HG02973 (cell line): ENCODE measurements at regions not wholly inside any gene's neighbourhood (a gene's known extent, or its start where the extent isn't known, plus 50 kb on each side); places are given as distances from the start of the nearest gene placed in this dataset.
"Not testable (repeated sequence)": the region's sequence is repeated elsewhere in the genome, so short reads cannot be mapped to it uniquely, and the experiment has no call there.

Source experiments
- ATAC-seq: cut with Tn5 transposase; IDR thresholded peaks from one replicate; pipeline ENCODE4 v1.9.1; 2021; ENCODE audit warnings: moderate library complexity; ENCODE audit not compliant: unreplicated experiment

GRCh38 chr4:156553659-156554058 is 417.9 kb downstream of the PDGFC start:
- no peak for ATAC-seq

GRCh38 chr4:156547891-156548290 is 423.7 kb downstream of the PDGFC start:
- no peak for ATAC-seq

DNA sequence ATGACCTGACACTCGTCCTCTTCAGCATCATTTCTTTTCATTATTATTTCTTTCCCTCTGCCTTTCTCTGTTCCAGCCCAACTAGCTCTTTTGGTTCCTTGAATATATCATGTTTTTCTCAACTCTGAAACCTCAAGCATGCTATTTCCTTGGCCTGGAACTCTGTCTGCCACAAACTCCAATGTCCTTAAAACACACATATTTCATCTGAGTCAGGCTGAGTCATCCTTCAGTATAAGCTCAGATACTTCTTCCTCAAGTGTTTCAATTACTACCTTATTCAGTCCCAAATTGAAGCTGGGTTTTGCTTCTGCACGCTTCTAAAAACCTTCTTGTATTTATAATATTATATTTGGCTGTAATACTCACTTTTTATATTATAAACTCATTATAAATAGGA is 424.2 kb downstream of the PDGFC start:
- ATAC-seq: no peak

DNA sequence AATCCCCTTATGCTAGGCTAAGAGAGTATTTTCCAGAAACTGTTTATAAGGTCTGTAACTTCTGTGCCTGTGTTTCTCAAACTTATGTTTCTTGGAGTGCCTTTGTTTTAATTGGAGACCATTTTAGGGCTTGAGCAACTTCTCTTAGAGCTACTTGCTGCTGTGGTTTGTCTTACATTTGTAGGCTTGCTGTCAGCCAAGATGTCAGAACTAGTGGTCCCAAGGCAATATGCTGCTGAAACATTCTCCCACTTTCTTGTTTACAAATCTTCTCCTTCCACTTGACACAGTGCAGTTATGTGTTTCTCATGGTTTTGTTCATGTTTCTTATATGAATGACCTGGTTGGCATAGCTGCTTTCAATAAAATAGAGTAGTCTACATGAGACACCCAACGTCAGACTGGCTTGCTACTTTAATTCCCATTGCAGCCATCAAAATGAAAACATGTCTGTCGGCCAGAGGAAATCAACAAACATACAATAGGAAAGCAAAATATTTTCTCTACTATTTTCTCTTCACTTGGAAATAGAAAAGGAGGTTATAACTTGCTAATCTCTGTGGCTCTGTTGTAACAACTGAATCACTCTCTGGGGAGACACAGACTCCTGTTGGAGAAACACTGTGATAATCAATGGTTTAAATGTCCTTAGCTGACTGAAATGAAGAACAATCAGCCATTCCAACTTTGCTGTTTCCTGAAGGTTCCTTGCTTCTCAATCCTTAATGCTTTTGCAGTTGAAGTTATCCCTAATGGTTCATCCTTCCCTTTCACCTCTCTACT is 426.4 kb downstream of the PDGFC start:
- no peak for ATAC-seq

DNA sequence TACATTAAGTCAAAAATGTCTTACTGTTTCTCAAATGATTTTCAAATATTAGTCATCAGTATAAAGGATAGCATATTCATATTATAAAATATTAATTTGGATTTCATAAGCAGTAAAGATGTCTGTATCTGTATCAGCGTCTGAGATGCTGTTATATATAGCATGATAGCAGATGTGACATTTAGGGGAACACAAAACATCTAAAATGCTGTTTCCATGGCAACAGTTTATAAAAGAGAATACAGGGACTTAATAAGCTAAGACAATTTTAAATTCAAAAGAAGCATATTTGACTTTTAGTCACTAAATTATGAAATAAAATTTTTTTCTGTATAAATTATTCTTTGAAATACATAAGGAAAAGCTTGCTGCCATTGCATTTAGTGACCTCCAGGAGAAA is 432.2 kb downstream of the PDGFC start:
- no peak for ATAC-seq

DNA sequence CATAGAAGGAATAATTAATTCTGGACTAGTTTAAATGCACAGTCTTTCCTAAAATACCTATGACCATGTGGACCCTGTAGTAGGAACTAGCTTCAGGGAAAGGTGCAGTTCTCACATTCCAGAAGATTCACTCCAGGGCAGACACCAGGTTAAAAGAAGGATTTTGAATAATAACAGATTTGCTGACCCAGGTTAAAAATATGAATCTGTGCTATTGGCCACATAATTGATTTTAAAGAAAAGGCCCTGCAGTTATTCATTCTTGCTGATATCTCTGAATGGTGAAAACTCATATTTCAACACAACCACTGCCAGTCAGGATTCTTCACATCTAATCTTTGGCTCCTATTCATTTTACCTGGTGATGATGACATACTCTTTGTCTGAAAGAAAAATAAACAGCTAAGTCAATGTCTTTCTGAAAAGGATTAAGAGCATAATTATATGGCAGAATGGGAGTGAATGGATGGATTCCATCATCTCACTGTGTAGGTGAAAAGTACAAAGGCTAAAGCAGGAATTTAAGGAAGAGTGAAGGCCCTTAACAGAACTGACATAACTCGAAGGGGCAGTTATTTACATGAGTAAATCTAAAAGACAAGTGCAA is 432.8 kb downstream of the PDGFC start:
- no peak for ATAC-seq

DNA sequence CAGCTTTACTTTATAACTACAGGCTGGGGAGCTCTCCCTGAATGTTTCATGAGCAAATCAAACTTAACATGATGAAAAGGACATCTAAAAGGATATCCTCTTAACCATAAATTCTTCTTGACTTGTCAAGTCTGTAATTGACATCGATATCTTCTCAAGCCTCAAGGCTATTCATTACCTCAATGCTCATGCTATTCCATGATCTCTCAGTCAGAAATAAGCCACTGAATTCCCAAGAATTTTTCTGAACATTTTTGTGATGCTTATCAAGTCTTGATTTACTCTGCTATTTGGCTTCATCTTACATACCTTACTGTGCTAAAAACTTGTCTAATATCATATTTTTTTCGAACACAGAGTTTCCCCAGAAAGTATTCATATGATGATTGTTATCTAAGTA is 433.4 kb downstream of the PDGFC start:
- no peak for ATAC-seq

DNA sequence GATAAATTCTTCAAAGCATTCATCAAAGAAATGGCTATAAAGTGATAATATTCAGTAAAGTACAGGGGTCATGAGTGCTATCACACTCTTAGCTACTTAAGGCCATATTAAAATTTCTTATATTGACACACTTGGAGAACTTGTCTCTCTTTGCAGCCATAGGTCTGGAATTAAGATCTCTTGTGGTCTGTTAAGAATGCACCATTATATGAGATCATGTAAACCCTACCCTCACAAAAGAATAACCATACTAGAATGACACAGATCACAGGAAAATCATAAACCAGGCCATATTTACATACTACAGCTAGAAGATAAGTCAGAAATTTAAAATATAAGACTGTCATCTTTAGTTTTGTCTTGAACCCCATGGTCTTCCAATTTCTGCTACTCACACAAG is 434.3 kb downstream of the PDGFC start:
- ATAC-seq: no peak

GRCh38 chr4:156536661-156537060 is 434.9 kb downstream of the PDGFC start:
- no peak for ATAC-seq

- ATAC-seq: no peak
These were observed 437.4 kb downstream of the PDGFC start for GRCh38 chr4:156534205-156534604.

- no peak for ATAC-seq
These were observed 443.4 kb downstream of the PDGFC start for GRCh38 chr4:156528216-156528615.

DNA sequence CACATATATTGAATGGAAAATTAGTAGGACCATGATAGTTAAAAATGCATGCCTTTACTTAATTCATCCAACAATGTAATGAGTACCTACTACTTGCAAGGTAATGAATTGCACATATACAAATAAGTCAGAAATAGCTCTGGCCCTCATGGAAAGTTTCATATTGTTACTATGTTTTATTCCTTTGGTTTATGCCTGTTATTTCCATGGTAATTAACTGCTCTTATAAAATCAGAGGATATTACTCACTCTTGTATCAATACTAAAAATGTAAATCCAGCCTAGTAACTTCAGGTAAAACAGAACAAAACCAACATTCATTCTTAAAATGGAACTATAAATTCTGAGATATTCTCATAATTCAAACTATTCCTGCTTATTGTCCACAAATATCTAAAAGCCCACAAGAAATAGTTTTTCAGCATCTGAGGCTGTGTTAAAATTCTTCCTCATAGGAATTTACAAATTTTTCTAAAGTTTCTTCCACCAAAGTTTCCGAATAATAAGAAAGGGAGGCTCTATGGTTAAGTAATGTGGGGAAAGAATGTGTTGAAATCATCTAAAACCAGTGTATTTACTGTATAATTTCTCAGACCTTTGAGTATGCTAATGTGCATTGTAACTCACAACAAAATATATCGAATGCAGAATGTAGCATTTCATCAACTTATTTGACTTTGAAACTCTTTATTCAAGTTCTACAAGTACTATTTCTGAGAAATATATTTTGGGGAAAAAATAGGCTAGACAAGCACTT is 444.2 kb downstream of the PDGFC start:
- no peak for ATAC-seq

DNA sequence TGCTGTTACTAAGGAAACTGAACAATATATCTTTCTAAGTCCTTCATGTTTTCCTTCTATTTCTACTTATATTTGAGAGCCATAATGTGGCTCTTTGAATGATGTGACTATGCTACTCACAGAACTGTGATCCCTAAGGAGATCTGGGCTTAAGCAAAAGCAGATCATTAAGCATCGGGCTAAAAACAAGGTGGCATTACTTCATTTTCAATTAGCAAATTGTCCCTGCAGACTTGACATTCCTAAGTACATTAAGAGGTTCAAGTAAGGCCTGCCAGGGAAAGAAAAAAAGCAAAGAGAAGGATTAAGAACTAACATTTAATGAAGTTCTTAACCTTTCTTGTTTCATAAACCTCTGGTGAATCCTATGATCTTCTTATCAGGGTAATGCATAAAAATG is 447.6 kb downstream of the PDGFC start:
- no peak for ATAC-seq

GRCh38 chr4:156523492-156523891 is 448.1 kb downstream of the PDGFC start:
- no peak for ATAC-seq

GRCh38 chr4:156521631-156522030 is 450.0 kb downstream of the PDGFC start:
- ATAC-seq: no peak

GRCh38 chr4:156517956-156518355 is 453.6 kb downstream of the PDGFC start:
- ATAC-seq: no peak

DNA sequence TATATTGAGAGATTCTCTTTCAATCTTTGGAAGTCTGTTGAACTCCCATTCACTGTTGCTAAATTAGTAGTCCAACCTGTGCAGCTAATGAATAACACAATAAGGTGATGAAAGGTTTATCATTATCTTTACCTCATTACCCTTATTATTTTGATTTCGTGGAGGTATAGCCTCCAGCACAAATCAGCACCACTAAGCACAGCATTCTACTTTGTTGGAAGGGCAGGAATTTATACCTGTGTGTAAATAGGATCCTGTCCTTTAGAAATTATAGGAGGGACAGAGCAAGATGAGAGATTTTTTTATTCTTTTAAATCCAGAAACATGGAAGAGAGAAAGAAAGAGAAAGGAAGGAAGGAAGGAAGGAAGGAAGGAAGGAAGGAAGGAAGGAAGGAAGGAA is 454.1 kb downstream of the PDGFC start:
- no peak for ATAC-seq

- ATAC-seq: no peak
These were observed 454.9 kb downstream of the PDGFC start for GRCh38 chr4:156516698-156517097.

- no peak for ATAC-seq
These were observed 456.3 kb downstream of the PDGFC start for GRCh38 chr4:156515295-156515694.

GRCh38 chr4:156512622-156513021 is 459.0 kb downstream of the PDGFC start:
- ATAC-seq: no peak

DNA sequence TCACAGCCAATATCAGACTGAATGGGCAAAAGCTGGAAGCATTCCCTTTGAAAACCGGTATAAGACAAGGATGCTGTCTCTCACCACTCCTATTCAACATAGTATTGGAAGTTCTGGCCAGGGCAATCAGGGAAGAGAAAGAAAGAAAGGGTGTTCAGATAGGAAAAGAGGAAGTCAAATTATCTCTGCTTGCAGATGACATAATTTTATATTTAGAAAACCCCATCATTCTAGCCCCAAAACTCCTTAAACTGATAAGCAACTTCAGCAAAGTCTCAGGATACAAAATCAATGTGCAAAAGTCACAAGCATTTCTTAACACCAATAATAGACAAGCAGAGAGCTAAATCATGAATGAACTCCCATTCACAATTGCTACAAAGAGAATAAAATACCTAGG is 461.7 kb downstream of the PDGFC start:
- not testable (repeated sequence) for ATAC-seq

GRCh38 chr4:156505341-156505955 is 466.2 kb downstream of the PDGFC start:
- no peak for ATAC-seq
